ENCODE measurements at regions not wholly inside any gene's neighbourhood (a gene's known extent, or its start where the extent isn't known, plus 50 kb on each side); places are given as distances from the start of the nearest gene placed in this dataset.

DNA sequence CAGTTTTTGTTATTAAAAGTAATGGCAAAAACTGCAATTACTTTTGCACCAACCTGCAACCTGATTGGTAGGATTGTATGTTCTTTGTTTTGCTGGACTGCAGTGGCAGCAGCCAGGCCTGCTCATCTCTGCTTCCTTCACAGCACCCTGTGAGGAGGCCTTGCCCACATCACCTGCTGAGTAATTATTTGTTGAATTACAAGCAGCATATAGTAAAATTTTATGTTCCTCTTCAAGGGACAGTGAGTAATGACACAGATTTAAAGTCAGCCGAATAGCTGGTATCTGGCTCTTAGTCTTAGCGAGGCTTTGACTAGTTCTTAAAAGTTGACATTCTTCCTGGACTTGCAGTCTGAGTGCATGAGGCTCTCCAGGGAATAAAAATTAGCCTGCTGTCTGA lies 435.1 kb downstream of the PRDM2 start:
- no peak for TF ChIP-seq SRF (IDR thresholded peaks at IDR 0.05; ENCODE audit: low read depth, low read length)
- no peak for TF ChIP-seq ZNF232 (CRISPR knock-in tag; IDR thresholded peaks at IDR 0.05; ENCODE audit: borderline replicate concordance)
- TF ChIP-seq ZBTB1 (CRISPR knock-in tag; IDR thresholded peaks at IDR 0.05; ENCODE audit: borderline replicate concordance): no peak
- no peak for TF ChIP-seq EP300 (IDR thresholded peaks at IDR 0.05; ENCODE audit: low read depth in 2 of 2, low read length in 2 of 2)
- no peak for TF ChIP-seq EP300 (CRISPR knock-in tag; IDR thresholded peaks at IDR 0.05; ENCODE audit: borderline replicate concordance)
